HEK293T (cell line): ENCODE measurements at regions not wholly inside any gene's neighbourhood (a gene's known extent, or its start where the extent isn't known, plus 50 kb on each side); places are given as distances from the start of the nearest gene placed in this dataset.

Source experiments
- BHLHE40 ChIP-seq: fragments of 450-650 bp; IDR thresholded peaks from 2 replicates; pipeline ENCODE4 v1.6.1; 2016; ENCODE audit warnings: mild to moderate bottlenecking, moderate library complexity, borderline replicate concordance
- CTBP1 ChIP-seq: fragments of 450-650 bp; IDR thresholded peaks from 2 replicates; pipeline ENCODE4 v1.6.1; 2016; ENCODE audit warnings: borderline replicate concordance
- ELF4 ChIP-seq: fragments of 450-650 bp; IDR thresholded peaks from 2 replicates; pipeline ENCODE4 v1.6.1; 2017; ENCODE audit warnings: antibody characterized with exemption
- HDGF ChIP-seq: fragments of 450-650 bp; IDR thresholded peaks from 2 replicates; pipeline ENCODE4 v1.6.1; 2017; ENCODE audit warnings: antibody characterized with exemption, borderline replicate concordance
- L3MBTL2 ChIP-seq: fragments of 450-650 bp; conservative IDR thresholded peaks from 2 replicates; pipeline ENCODE4 v1.6.1; 2016; ENCODE audit warnings: mild to moderate bottlenecking
- SP1 ChIP-seq: fragments of 450-650 bp; IDR thresholded peaks from 2 replicates; pipeline ENCODE4 v1.6.1; 2017
- SUZ12 ChIP-seq: fragments of 450-650 bp; IDR thresholded peaks from 2 replicates; pipeline ENCODE4 v1.6.1; 2016; ENCODE audit warnings: mild to moderate bottlenecking
- TARDBP ChIP-seq: fragments of 450-650 bp; IDR thresholded peaks from 2 replicates; pipeline ENCODE4 v1.6.1; 2016
- ZNF384 ChIP-seq: fragments of 450-650 bp; IDR thresholded peaks from 2 replicates; pipeline ENCODE4 v1.6.1; 2016
- TF ChIP-seq, protein P1 (sequence below): fragments of 450-650 bp; IDR thresholded peaks from 2 replicates; pipeline ENCODE4 v1.6.1; 2016

DNA sequence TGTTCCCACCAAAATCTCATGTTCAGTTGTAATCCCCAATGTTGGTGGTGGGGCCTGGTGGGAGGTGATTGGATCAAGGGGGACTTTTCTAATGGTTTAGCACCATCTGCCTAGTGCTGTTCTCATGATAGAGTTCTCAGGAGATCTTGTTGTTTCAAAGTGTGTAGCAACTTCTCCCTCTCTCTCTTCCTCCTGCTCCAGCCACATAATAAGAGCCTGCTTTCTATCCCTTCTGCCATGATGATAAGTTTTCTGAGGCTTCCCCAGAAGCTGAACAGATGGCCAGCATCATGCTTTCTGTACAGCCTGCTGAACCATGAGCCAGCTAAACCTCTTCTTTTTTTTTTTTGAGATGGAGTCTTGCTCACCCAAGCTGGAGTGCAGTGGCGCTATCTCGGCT lies 910.6 kb downstream of the KCNMA1 start:
- TF ChIP-seq SP1 (no peak), TARDBP (no peak), L3MBTL2 (no peak), HDGF (no peak), CTBP1 (no peak), ZNF384 (no peak), SUZ12 (no peak), ELF4 (no peak), BHLHE40 (no peak)
- TF ChIP-seq, protein P1, sequence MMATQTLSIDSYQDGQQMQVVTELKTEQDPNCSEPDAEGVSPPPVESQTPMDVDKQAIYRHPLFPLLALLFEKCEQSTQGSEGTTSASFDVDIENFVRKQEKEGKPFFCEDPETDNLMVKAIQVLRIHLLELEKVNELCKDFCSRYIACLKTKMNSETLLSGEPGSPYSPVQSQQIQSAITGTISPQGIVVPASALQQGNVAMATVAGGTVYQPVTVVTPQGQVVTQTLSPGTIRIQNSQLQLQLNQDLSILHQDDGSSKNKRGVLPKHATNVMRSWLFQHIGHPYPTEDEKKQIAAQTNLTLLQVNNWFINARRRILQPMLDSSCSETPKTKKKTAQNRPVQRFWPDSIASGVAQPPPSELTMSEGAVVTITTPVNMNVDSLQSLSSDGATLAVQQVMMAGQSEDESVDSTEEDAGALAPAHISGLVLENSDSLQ: no peak
